Stimulated activated CD8-positive, alpha-beta memory T cell treated with anti-CD3 and anti-CD28 coated beads, Interleukin-15, amount 100 ng/mL, for 1 hour (primary cell): ENCODE measurements at regions not wholly inside any gene's neighbourhood (a gene's known extent, or its start where the extent isn't known, plus 50 kb on each side); places are given as distances from the start of the nearest gene placed in this dataset.
A peak's percentile ranks its signal among the peaks of the same experiment; 100 is the strongest.
"Not testable (repeated sequence)": the region's sequence is repeated elsewhere in the genome, so short reads cannot be mapped to it uniquely, and the experiment has no call there.

Source experiments
- DNase-seq: peaks from one replicate; pipeline ENCODE4 v3.0.0-alpha.2; 2020; ENCODE audit warnings: low read depth

DNA sequence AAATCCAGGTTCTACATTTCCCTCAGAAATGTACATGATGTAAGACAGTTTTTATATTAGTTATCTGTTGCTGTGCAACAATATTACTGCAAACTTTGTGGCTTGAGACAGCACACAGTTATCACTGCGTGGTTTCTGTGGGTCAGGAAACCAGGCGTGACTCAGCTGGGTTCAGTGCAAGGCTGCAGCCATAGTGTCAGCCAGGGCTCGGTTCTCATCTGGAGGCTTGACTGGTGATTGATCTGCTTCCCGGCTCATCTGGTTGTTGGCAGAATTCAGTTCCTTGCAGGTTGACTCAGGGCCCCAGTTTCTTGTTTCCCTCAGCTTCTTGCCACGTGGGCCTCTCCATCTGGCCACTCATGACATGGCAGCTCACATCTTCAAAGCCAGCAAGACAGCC lies 146.8 kb upstream of the ROPN1B start:
- DNase-seq = peak; percentile 2

DNA sequence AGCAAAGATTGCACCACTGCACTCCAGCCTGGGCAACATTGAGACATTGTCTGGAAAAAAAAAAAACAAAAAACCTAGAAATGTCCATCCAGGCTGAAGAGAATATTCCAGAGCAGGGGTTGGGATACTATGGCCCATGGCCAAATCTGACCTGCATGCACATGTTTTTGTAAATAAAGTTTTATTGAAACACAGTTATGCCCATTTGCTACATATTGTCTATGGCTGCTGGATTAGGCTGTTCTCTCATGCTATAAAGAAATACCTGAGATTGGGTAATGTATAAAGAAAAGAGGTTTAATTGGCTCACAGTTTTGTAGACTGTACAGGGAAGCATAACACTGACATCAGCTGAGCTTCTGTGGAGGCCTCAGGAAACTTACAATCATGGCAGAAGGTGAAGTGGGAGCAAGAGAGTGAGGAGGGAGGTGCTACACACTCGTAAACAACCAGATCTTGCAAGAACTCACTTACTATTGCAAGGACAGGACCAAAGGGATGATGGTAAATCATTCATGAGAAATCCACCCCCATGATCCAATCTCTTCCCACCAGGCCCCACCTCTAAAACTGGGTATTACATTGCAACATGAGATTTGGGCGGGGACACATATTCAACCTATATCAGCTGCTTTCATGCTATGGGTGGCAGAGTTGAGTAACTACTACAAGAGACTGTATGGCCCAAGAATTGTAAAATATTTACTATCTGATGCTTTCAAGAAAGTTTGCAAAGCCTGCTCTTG lies 137.8 kb upstream of the ROPN1B start:
- not testable (repeated sequence) for DNase-seq

DNA sequence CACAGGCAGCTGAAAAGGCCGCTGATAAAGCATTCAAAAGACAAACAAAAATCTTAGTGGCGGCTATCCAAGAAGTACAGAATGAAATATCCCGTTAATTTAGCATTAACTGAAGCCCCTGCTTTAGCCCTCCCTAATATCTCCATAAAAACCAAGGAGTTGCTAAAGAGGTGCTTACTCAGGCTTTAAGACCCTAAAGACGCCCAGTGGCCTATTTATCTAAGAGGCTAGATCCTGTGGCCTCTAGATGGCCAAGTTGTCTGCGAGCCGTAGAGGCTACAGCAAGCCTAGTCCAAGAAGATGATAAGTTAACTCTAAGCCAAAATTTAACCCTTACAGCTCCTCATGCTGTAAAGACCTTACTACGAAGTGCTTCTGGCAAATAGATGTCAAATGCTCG lies 133.4 kb upstream of the ROPN1B start:
- DNase-seq = not testable (repeated sequence)

DNA sequence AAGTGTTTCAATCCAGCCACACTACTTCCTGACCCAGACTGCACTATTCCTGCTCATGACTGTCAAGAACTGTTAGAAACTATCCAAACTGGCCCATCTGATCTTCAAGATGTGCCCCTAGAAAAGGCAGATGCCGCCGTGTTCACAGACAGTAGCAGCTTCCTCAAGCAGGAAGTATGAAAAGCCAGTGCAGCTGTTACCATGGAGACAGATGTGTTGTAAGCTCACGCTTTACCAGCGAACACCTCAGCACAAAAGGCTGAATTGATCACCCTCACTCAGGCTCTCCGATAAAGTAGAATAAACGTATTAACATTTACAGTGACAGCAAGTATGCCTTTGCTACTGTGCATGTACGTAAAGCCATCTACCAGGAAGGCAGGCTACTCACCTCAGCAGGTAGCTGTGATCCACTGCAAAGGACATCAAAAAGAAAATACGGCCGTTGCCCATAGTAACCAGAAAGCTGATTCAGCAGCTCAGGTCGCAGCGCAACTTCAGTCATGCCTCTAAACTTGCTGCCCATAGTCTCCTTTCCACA lies 132.9 kb upstream of the ROPN1B start:
- DNase-seq = not testable (repeated sequence)

DNA sequence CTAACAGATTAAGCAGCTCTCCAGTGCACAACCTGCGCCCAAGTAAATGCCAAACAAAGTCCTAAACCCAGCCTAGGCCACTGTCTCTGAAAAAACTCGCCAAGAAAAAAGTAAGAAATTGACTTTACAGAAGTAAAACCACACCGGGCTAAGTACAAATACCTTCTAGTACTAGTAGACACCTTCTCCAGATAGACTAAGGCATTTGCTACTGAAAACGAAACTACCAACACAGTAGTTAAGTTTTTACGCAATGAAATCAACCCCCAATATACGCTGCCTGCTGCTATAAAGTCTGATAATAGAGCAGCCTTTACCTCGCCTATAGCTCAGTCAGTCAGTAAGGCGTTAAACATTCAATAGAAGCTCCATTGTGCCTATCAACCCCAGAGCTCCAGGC lies 132.2 kb upstream of the ROPN1B start:
- DNase-seq = not testable (repeated sequence)

DNA sequence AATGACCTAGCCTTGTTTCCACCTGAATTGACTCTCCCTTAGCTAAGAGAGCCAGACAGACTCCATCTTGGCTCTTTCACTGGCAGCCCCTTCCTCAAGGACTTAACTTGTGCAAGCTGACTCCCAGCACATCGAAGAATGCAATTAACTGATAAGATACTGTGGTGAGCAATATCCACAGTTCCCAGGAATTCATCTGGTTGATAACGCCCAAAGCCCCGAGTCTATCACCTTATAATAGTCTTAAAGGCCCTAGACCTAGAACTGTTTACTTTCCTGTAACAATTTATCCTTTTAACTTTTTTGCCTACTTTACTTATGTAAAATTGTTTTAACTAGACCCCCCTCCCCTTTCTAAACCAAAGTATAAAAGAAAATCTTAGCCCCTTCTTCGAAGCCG lies 130.1 kb upstream of the ROPN1B start:
- DNase-seq = not testable (repeated sequence)

DNA sequence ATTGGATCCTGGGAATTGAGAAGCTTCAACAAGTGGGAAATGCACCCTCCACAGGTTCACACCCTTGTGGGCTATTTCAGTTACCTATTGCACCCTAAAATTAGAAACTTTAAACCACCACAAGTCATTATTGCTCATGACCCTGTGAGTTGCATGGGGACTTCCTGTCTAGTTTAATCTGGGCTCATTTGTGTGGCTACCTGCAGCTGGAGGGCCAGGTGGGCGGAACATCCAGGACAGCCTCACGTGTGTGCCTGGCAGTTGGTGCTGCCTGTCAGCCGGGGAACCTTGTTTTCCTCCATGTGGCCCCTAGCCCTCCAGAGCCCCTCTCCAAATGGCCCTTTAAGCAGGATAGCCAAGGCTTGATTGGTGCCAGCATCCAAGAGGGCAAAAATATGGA lies 128.5 kb upstream of the ROPN1B start:
- not testable (repeated sequence) for DNase-seq

DNA sequence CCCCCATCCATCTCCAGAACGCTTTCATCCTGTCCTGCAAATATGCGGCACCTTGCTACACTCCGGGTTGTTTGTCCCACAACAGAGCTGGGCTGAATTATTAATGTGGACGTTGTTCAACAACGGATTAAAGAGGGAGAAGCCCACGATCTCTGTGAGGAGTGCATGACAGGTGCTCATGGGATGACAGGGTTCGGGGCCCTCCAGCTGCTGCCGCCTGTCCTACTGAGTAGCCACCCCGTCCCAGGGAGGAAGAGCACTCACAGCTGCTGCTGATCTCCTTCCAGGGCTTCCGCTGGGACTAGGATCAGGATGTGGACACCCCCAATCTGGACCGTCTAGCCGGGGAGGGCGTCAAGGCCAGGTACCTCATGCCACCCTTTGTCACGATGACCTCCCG lies 121.0 kb upstream of the ROPN1B start:
- not testable (repeated sequence) for DNase-seq

DNA sequence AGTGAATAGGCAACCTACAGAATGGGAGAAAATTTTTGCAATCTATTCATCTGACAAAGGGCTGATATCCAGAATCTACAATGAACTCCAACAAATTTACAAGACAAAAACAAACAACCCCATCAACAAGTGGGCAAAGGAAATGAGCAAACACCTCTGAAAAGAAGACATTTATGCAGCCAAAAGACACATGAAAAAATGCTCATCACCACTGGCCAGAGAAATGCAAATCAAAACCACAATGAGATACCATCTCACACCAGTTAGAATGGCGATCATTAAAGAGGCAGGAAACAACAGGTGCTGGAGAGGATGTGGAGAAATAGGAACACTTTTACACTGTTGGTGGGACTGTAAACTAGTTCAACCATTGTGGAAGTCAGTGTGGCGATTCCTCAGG lies 114.0 kb upstream of the ROPN1B start:
- DNase-seq = not testable (repeated sequence)

DNA sequence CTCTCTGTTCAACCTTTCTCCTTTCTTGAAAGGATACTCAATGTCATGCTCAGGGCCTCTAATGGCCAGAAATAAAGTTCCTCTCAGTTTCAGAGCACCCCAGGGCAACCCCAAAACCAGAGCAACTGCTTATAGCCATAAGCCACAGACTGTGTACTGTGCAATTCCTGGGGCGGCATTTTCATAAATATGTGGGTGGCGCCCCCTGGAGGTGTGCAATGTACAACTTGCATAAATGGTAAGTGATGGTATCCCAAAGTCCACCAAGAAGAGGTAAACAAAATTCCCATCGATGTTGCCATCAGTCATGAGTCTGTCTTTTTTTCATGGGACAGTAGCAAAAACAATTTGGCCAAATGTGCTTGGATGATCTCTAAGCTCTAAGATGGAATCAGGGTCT lies 108.4 kb upstream of the ROPN1B start:
- not testable (repeated sequence) for DNase-seq

DNA sequence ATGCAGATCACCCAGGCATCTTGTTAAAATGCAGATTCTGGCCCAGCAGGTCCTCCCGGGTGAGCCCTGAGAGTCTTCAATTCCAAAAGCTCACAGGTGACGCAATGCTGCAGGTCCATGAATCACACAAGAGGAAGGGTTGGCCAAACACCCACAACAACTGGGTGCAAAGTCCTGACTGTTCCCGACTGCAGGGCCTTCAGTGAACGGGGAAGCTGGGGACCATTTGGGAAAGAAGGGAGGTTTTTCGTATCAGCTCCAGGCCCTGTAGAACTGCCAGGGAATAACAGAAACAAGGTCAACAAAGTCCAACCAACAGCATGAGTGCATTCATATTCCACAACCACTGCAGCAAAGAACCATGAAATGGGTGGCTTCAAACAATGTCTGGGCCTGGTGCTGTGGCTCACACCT lies 106.1 kb upstream of the ROPN1B start:
- DNase-seq = not testable (repeated sequence)

DNA sequence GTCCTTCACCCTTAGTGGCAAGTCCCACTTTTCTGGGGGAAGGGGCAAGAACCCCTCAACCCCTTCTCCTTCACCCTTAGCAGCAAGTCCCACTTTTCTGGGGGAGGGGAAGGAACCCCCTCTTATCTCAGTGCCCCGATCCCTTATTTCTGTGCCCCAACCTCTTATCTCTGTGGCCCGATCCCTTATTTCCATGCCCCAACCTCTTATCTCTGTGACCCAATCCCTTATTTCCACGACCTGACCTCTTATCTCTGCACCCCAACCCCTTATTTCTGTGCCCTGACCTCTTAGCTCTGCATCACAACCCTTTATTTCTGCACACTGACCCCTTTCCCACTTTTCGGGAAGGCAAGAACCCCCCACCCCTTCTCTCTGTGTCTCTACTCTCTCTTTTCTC lies 104.4 kb upstream of the ROPN1B start:
- DNase-seq = not testable (repeated sequence)

DNA sequence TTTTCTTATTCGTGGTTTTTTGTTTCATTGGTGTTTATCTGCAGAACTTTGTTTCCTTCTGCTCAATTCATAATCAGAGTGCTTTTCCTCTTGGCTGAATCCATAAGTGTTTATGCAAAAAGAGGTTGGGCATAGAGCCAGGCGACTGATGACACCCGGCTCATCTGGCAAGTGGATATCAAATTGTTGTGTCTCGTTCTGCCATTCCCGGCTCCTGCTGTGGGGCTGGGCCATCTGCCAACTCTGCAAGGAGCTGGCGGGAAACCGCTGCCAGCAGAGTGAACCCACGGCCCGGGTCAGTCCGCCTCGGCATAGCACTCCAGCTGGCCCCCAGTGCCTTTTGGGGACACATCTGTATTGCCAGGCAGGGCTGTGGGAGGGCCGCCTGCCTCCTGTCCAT lies 83.0 kb upstream of the ROPN1B start:
- not testable (repeated sequence) for DNase-seq

DNA sequence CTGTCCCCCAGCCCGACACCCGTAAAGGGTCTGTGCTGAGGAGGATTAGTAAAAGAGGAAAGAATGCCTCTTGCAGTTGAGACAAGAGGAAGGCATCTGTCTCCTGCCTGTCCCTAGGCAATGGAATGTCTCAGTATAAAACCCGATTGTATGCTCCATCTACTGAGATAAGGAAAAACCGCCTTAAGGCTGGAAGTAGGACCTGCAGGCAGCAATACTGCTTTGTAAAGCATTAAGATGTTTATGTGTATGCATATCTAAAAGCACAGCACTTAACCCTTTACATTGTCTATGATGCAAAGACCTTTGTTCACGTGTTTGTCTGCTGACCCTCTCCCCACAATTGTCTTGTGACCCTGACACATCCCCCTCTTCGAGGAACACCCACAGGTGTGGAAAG lies 69.8 kb upstream of the ROPN1B start:
- DNase-seq = not testable (repeated sequence)

DNA sequence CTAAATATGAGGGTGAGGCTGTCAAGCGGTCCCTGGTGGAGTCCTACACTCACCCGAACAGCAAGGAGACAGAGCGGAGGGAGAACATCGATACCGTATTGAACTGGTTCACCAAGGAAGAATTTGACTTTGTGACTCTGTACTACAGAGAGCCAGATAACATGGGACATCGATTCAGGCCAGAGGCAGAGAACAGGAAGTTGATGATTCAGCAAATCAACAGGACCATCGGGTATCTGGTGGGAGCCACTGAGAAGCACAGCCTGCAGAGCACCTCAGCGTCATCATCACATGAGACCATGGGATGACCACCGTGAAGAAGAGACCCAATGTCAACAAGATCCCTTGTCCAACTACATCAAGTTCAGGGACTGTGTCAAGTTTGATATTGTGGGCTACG lies 67.5 kb upstream of the ROPN1B start:
- not testable (repeated sequence) for DNase-seq

DNA sequence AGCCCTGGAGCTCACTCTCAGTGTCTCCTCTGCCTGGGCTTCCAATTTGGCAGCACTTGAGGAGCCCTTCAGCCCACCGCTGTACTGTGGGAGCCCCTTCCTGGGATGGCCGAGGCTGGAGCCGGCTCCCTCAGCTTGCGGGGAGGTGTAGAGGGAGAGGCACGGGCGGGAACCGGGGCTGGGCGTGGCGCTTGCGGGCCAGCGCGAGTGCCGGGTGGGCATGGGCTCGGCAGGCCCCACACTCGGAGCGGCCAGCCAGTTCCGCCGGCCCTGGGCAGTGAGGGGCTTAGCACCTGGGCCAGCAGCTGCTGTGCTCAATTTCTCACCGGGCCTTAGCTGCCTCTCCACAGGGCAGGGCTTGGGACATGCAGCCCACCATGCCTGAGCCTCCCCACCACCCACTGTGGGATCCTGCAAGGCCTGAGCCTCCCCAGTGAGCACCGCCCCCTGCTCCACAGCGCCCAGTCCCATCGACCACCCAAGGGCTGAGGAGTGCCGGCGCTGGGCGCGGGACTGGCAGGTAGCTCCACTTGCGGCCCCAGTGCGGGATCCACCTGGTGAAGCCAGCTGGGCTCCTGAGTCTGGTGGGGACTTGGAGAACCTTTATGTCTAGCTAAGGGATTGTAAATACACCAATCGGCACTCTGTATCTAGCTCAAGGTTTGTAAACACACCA lies 65.1 kb upstream of the ROPN1B start:
- DNase-seq = not testable (repeated sequence)

DNA sequence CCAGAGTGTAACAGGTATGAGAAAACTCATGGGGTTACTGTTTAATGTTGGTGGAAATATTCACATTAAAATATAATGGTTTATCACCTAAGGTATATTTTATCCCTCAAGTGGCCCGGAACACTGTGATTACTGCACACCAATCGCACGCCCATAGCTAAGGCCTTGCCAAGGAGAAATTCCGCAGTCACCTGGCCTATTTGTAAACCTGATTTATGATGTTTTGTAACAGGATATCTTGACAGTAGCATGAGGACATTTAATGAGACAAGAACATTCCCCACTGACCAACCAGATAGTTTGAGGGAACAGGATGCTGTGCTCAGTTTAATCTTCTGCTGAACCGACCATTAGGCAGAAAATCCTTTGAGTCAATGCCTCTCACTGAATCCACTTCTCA lies 61.7 kb upstream of the ROPN1B start:
- not testable (repeated sequence) for DNase-seq

DNA sequence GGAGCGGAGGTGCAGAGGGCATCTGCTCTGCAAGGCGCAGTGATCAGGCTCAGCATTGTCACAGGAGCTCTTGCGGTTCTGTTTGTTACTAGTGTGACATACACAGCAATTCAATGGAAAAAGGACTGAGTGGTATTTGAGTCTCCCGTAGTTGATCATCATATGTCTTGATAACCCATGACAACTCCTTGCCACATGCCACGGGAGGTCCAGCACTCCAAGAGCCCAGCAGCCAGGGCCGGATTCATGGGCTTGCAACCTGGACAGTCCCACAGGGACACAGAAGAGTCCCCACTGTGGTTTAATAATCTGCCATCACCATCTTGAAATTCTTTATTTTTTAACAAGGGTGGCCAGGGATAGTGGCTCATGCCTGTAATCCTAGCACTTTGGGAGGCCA lies 58.1 kb upstream of the ROPN1B start:
- not testable (repeated sequence) for DNase-seq

DNA sequence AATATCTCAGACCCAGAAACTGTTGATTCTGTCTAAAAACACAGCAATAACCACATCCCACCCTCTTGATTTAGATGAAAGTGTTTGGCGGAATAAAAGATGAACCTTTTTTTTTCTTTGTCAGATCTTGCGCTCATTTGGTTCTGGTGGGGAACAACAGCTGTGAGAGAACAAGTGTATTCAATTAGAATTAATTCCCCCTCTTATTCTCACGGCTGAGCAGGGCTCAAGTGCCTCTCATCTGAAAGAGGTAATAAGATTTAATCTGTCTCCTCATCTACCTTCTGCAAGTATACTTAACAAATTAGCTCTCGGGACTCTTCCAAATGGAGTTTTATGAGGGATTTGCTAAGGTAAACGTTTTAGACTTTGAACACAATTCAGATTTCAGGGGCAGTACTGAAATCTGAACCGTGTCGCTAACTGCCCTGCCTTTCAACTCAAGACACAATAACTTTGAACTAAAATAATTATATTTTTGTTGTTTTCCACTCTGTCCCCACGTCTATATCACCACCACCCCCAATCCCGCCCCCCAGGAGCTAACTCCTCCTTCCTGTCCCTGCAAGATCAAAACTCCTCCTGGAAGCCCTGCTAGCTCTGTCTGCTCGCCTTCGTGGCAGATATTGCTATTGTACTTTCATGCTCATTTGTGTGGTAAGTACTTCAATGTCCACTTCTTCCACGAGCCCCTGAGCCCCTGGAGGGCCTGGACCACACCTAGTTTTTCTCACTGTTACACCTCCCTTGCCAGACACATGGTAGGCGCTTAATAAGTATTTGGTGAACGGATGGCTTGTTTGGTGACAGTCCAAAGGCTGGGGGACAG lies 54.2 kb upstream of the ROPN1B start:
- not testable (repeated sequence) for DNase-seq

DNA sequence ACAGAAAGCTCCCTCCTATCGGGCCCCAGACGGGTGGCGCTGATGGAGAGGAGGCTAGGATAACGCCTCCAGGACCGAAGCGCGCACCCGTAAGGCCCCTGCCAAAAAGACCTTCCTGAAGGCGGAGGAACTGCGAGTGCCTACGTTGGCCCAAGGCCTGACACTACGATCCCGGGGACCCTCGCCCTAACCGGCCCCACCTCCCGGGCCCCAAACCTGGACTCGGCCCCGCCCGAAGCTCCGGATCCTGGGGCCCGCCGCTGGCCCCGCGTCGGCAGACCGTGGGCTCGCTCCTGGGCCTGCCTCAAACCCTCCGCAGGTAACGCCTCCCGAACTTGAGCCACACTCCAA lies 53.6 kb upstream of the ROPN1B start:
- not testable (repeated sequence) for DNase-seq

DNA sequence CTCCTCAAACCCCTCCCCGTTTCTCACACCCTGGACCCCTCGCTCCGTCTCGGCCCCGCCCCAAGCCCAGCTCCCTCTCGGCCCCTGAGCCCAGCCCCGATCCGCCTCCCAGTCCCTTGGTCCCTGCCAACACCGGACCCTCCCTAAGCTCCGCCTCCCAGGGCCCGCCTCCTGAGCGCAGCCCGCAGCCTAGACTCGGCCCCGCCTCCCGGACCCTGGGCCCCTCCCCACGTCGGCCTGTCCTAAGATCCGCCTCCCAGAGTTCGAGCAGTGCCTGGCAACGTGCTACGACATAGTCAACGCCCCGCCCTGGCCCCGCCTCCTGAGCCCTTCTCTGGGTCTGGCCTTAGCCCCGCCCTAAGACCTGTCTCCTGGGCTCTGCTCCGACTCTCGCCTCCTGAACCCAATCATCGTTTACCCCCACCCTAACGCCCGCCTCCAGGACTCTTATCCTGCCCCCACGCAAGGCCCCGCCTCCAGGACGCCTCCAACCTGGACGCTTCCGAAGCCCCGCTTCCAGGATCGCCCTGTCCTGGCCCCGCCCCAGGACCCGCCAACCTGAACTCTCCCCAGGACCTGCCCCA lies 53.1 kb upstream of the ROPN1B start:
- peak; percentile 99 for DNase-seq

DNA sequence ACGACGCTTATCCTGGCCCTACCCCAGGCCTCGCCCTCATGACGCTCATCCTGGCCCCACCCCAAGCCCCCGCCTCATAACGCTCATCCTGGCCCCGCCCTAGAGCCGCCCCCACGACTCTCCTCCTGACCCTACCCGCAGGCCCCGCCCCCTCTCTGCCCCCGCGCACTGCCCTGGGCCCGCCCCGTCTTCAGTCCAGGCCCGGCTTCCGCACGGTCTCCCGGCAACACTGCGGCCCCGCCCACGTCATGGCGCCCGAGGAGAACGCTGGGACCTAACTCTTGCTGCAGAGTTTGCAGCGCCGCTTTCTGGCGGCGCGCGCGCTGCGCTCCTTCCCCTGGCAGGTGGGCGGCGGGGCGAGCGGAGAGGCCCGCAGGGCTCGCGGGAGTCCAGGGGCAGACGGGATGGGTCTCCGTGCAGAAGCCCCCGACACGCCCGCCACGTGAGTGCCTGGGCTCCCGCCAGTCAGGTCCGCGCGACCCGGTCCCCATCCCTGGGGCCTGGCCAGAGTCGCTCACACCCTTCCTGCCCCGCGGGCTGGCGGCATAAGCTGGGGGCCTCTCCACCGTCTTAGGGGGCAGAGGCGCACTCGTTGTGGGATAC lies 52.5 kb upstream of the ROPN1B start:
- peak; percentile 87 for DNase-seq
